B cell (primary cell): ENCODE measurements at regions not wholly inside any gene's neighbourhood (a gene's known extent, or its start where the extent isn't known, plus 50 kb on each side); places are given as distances from the start of the nearest gene placed in this dataset.
A peak's percentile ranks its signal among the peaks of the same experiment; 100 is the strongest.

Experiments
- ATAC-seq: fragments of 200-7000 bp; cut with Tn5 transposase; one replicate; pipeline ENCODE4 v1.10.0; 2021; ENCODE audit warnings: low read depth, mild to moderate bottlenecking, moderate number of reproducible peaks, moderate library complexity
- CTCF ChIA-PET: fragments of 350-600 bp; sonication (Branson Sonifier 250); formaldehyde crosslinking; loops from one replicate; lab custom pipeline; 2021; ENCODE audit warnings: antibody characterized with exemption, inconsistent platforms; lab: Charles Lee
- POLR2A ChIA-PET: fragments of 350-600 bp; sonication (Branson Sonifier 250); formaldehyde crosslinking; loops from one replicate; lab custom pipeline; 2021; ENCODE audit warnings: antibody characterized with exemption; lab: Charles Lee
- DNase-seq: peaks from one replicate; pipeline ENCODE4 v3.0.0; 2013
- H2AFZ ChIP-seq: 2 replicates; pipeline ENCODE4 v1.6.1; 2012; ENCODE audit warnings: mild to moderate bottlenecking, low read depth, low read length; ENCODE audit not compliant: insufficient read depth, poor library complexity, severe bottlenecking
- H3K27ac ChIP-seq, 2 donors: 1 replicate in 1 of 2; 2 replicates in 1 of 2; pipeline ENCODE4 v1.5.1; 2012 to 2013; ENCODE audit warnings: low read length in 2 of 2, mild to moderate bottlenecking in 2 of 2, moderate library complexity in 1 of 2
- H3K27me3 ChIP-seq, 4 experiments: fragments of 200-600 bp in 1 of 4; sonication (generic) in 1 of 4; replicated peaks in 1 of 4; 1 replicate in 2 of 4; 2 replicates in 2 of 4; pipeline versions ENCODE4 v1.6.1 to v1.7.0; 2013 to 2016; ENCODE audit warnings: low read length in 3 of 4, mild to moderate bottlenecking in 2 of 4, mixed read lengths in 1 of 4, moderate library complexity in 1 of 4; ENCODE audit not compliant: insufficient read depth in 4 of 4, control insufficient read depth in 3 of 4; ENCODE audit errors: control extremely low read depth in 1 of 4
- H3K36me3 ChIP-seq, 2 experiments: replicated peaks in 1 of 2; 1 replicate in 1 of 2; 2 replicates in 1 of 2; pipeline versions ENCODE4 v1.6.1 to v1.7.1; 2013; ENCODE audit warnings: low read length in 1 of 2; ENCODE audit not compliant: insufficient read depth in 2 of 2, control insufficient read depth in 1 of 2; ENCODE audit errors: control extremely low read depth in 1 of 2, extremely low read depth in 1 of 2
- H3K4me1 ChIP-seq, 2 donors: fragments of 200-600 bp in 1 of 2; sonication (generic) in 1 of 2; 1 replicate in 1 of 2; 2 replicates in 1 of 2; pipeline versions ENCODE4 v1.5.1 to v1.6.1; 2013 to 2017; ENCODE audit warnings: low read length in 2 of 2; ENCODE audit not compliant: control insufficient read depth in 2 of 2, insufficient read depth in 2 of 2
- H3K4me2 ChIP-seq: replicated peaks from 2 replicates; pipeline ENCODE3; 2012; ENCODE audit warnings: mild to moderate bottlenecking, low read depth, low read length; ENCODE audit not compliant: poor library complexity, severe bottlenecking
- H3K4me3 ChIP-seq, 5 experiments: fragments of 200-600 bp in 1 of 5; sonication (generic) in 1 of 5; 1 replicate in 3 of 5; 2 replicates in 2 of 5; pipeline versions ENCODE4 v1.5.1 to v1.7.0; 2011 to 2016; ENCODE audit warnings: low read length in 4 of 5, mild to moderate bottlenecking in 4 of 5, low read depth in 2 of 5, control low read depth in 1 of 5, moderate library complexity in 1 of 5; ENCODE audit not compliant: insufficient read depth in 1 of 5; ENCODE audit errors: control extremely low read depth in 1 of 5, extremely low read depth in 1 of 5
- H3K79me2 ChIP-seq: fragments of 200-600 bp; sonication (generic); one replicate; pipeline ENCODE4 v1.6.0; 2016; ENCODE audit warnings: low read length; ENCODE audit not compliant: control insufficient read depth, insufficient read depth
- H3K9ac ChIP-seq: fragments of 200-600 bp; sonication (generic); 2 replicates; pipeline ENCODE4 v1.6.1; 2017; ENCODE audit warnings: mild to moderate bottlenecking, low read length, moderate library complexity
- H3K9me3 ChIP-seq, 3 donors: one replicate each; pipeline versions ENCODE4 v1.6.1 to v1.7.1; 2013; ENCODE audit warnings: low read length in 2 of 3; ENCODE audit not compliant: control insufficient read depth in 2 of 3, insufficient read depth in 1 of 3; ENCODE audit errors: control extremely low read depth in 1 of 3
- H4K20me1 ChIP-seq: 2 replicates; pipeline ENCODE4 v1.6.0; 2012; ENCODE audit warnings: mild to moderate bottlenecking, low read length; ENCODE audit not compliant: insufficient read depth, control insufficient read depth, poor library complexity, severe bottlenecking
- H3K27ac Mint-ChIP-seq: one replicate; pipeline ENCODE4 v1.8.0; 2021; ENCODE audit warnings: mixed read lengths
- H3K27me3 Mint-ChIP-seq: one replicate; pipeline ENCODE4 v1.8.0; 2021; ENCODE audit warnings: mixed read lengths
- H3K4me1 Mint-ChIP-seq: one replicate; pipeline ENCODE4 v1.8.0; 2021; ENCODE audit warnings: mixed read lengths
- H3K4me3 Mint-ChIP-seq: one replicate; pipeline ENCODE4 v1.8.0; 2021; ENCODE audit warnings: mixed read lengths
- H3K9me3 Mint-ChIP-seq: one replicate; pipeline ENCODE4 v1.8.0; 2022; ENCODE audit warnings: mixed read lengths; ENCODE audit not compliant: insufficient read depth
- CTCF ChIP-seq: fragments of 200-600 bp; IDR thresholded peaks from one replicate; pipeline ENCODE4 v1.8.0; 2022; ENCODE audit warnings: antibody characterized with exemption, mild to moderate bottlenecking
- EZH2 ChIP-seq: IDR thresholded peaks from 2 replicates; pipeline ENCODE4 v1.6.1; 2012; ENCODE audit warnings: borderline replicate concordance, low read depth, mild to moderate bottlenecking, moderate library complexity, low read length; ENCODE audit not compliant: insufficient read depth, poor library complexity, severe bottlenecking
- WGBS: methylation state at CpG from one replicate; pipeline ENCODE4 v1.1.5; 2013; ENCODE audit warnings: missing lambda C conversion rate; ENCODE audit not compliant: insufficient coverage; 5-methylcytosine and 5-hydroxymethylcytosine counted together
- intact Hi-C: fragments of 100-400 bp; cut with micrococcal nuclease; formaldehyde crosslinking; loops from one replicate; pipeline ENCODE4 v1.10.0; 2022

DNA sequence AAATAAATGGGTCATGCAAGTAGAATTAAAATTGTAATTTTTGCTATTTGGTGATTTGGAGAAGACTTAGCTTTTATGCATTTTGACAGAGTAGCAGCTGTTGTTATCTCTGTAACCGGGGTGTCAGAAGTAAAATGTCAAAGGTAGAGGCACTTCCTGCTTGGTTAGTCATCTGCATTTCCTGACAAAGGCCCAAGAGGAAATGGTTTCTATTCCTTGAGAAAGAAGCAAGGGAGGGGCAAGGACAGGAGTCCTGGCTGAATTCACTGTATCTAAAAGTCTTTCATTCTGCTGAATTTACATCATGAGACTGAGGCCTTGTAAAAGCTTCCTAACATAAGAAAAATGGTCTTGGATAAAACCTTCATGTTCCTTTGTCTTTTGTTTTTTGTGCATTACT is 550.9 kb upstream of the BOD1L1 start:
- Mint-ChIP-seq H3K27ac (peak overlapping the region; percentile 89), H3K27me3 (no peaks in the 10 kb centered on the region), H3K4me1 (peaks cover 91% of the 10 kb centered on the region), H3K9me3 (no peaks in the 10 kb centered on the region), H3K4me3 (peak overlapping the region; percentile 76)
- Histone ChIP-seq H4K20me1 (no peaks in the 10 kb centered on the region), H3K27ac (peak overlapping the region; percentile 86 to 89), H2AFZ (no peak overlapping the region), H3K4me2 (peak overlapping the region; percentile 67), H3K9me3 (no peaks in the 10 kb centered on the region), H3K4me1 (peaks cover 70 to 73% of the 10 kb centered on the region in 2 donors), H3K79me2 (no peaks in the 10 kb centered on the region), H3K36me3 (no peaks in the 10 kb centered on the region), H3K4me3 (peak overlapping the region in 2 of 5 experiments; percentile 17), H3K9ac (peak overlapping the region; percentile 52), H3K27me3 (no peaks in the 10 kb centered on the region)
- POLR2A ChIA-PET = interaction anchor here (0.6 to 1.0 kb wide), 2 partner anchors 13 to 825 kb away, joined by 3 to 6 read pairs; no protein-coding TSS in a partner anchor
- peak; percentile 68 for ATAC-seq
- 0% methylated on average over 1 of the region's 1 CpG for WGBS
- peak; percentile 60 for DNase-seq
- intact Hi-C loops = loop anchor here (1.0 kb wide), 2 partner anchors 13 to 53 kb away; no protein-coding TSS in a partner anchor
- TF ChIP-seq EZH2 (no peak), CTCF (no peak)
- CTCF ChIA-PET = interaction anchor here (1.1 to 1.4 kb wide), 2 partner anchors 13 to 521 kb away, joined by 3 to 4 read pairs; no protein-coding TSS in a partner anchor

GRCh38 chr4:14180166-14180565 is 552.6 kb upstream of the BOD1L1 start:
- DNase-seq (no peak), ATAC-seq (no peak)
- H3K9me3 ChIP-seq = no peaks in the 10 kb centered on the region
- peak overlapping the region; percentile 54 for H3K27ac Mint-ChIP-seq
- H3K36me3 ChIP-seq = no peaks in the 10 kb centered on the region
- CTCF ChIA-PET = interaction anchor here (1.0 to 1.2 kb wide), 2 partner anchors 15 to 37 kb away, joined by 3 to 4 read pairs; no protein-coding TSS in a partner anchor
- no peaks in the 10 kb centered on the region for H3K9me3 Mint-ChIP-seq
- peaks cover 89% of the 10 kb centered on the region for H3K4me1 Mint-ChIP-seq
- H3K27me3 ChIP-seq = no peaks in the 10 kb centered on the region
- peak overlapping the region; percentile 2 for H3K4me2 ChIP-seq
- intact Hi-C loops = no loop called here
- peaks cover 70 to 73% of the 10 kb centered on the region in 2 donors for H3K4me1 ChIP-seq
- H3K79me2 ChIP-seq = no peaks in the 10 kb centered on the region
- H3K4me3 Mint-ChIP-seq = peak overlapping the region; percentile 18
- H4K20me1 ChIP-seq = no peaks in the 10 kb centered on the region
- no peak overlapping the region for H3K9ac ChIP-seq
- H3K27ac ChIP-seq = no peak overlapping the region
- no peak overlapping the region for H2AFZ ChIP-seq
- H3K27me3 Mint-ChIP-seq = no peaks in the 10 kb centered on the region
- TF ChIP-seq CTCF (no peak), EZH2 (no peak)
- H3K4me3 ChIP-seq = no peak overlapping the region
- POLR2A ChIA-PET = no interaction called here
- 100% methylated on average over 1 of the region's 2 CpGs for WGBS
